GM21528 (cell line): ENCODE measurements at regions not wholly inside any gene's neighbourhood (a gene's known extent, or its start where the extent isn't known, plus 50 kb on each side); places are given as distances from the start of the nearest gene placed in this dataset.

Experiments used
- ATAC-seq: cut with Tn5 transposase; IDR thresholded peaks from one replicate; pipeline ENCODE4 v1.9.1; 2021; ENCODE audit warnings: mild to moderate bottlenecking, moderate library complexity; ENCODE audit not compliant: unreplicated experiment, low FRiP score

- no peak for ATAC-seq
Measured at GRCh38 chr13:61052175-61052574, 363.5 kb downstream of the PCDH20 start.

GRCh38 chr13:61045251-61045650 lies 370.4 kb downstream of the PCDH20 start:
- no peak for ATAC-seq

- no peak for ATAC-seq
Measured at GRCh38 chr13:61040181-61040580, 375.5 kb downstream of the PCDH20 start.

GRCh38 chr13:61039302-61039701 lies 376.3 kb downstream of the PCDH20 start:
- no peak for ATAC-seq

GRCh38 chr13:61036715-61037114 lies 378.9 kb downstream of the PCDH20 start:
- no peak for ATAC-seq

GRCh38 chr13:61030445-61030844 lies 385.2 kb downstream of the PCDH20 start:
- no peak for ATAC-seq

- ATAC-seq, result no peak
Measured at GRCh38 chr13:61029064-61029463, 386.6 kb downstream of the PCDH20 start.

GRCh38 chr13:61024046-61024445 lies 391.6 kb downstream of the PCDH20 start:
- ATAC-seq, result no peak

- no peak for ATAC-seq
Measured at GRCh38 chr13:61021838-61022237, 393.8 kb downstream of the PCDH20 start.

- ATAC-seq, result no peak
Measured at GRCh38 chr13:61013796-61014195, 401.9 kb downstream of the PCDH20 start.

GRCh38 chr13:61010358-61010757 lies 405.3 kb downstream of the PCDH20 start:
- no peak for ATAC-seq

GRCh38 chr13:61002686-61003085 lies 413.0 kb downstream of the PCDH20 start:
- ATAC-seq, result no peak

GRCh38 chr13:60990032-60990733 lies 425.5 kb downstream of the PCDH20 start:
- ATAC-seq, result no peak

GRCh38 chr13:60986301-60986700 lies 429.3 kb downstream of the PCDH20 start:
- no peak for ATAC-seq

- no peak for ATAC-seq
Measured at GRCh38 chr13:60981407-60981806, 434.2 kb downstream of the PCDH20 start.

GRCh38 chr13:60976367-60976766 lies 439.3 kb downstream of the PCDH20 start:
- no peak for ATAC-seq

GRCh38 chr13:60974296-60974695 lies 441.4 kb downstream of the PCDH20 start:
- ATAC-seq, result no peak

GRCh38 chr13:60973529-60973928 lies 442.1 kb downstream of the PCDH20 start:
- ATAC-seq, result no peak

- ATAC-seq, result no peak
Measured at GRCh38 chr13:60970736-60971135, 444.9 kb downstream of the PCDH20 start.

GRCh38 chr13:60969656-60970055 lies 446.0 kb downstream of the PCDH20 start:
- no peak for ATAC-seq

- ATAC-seq, result no peak
Measured at GRCh38 chr13:60959427-60959826, 456.2 kb downstream of the PCDH20 start.

- ATAC-seq, result no peak
Measured at GRCh38 chr13:60957816-60958215, 457.8 kb downstream of the PCDH20 start.

- no peak for ATAC-seq
Measured at GRCh38 chr13:60945396-60945795, 470.3 kb downstream of the PCDH20 start.
